MM.1S (cell line): ENCODE measurements at regions not wholly inside any gene's neighbourhood (a gene's known extent, or its start where the extent isn't known, plus 50 kb on each side); places are given as distances from the start of the nearest gene placed in this dataset.

ENCODE experiments used
- DNase-seq: peaks from one replicate; pipeline ENCODE4 v3.0.0-alpha.2; 2015
- H2AFZ ChIP-seq: fragments of 300-600 bp; sonication (generic); 2 replicates; pipeline ENCODE4 v1.6.0; 2016; ENCODE audit warnings: antibody characterized with exemption, low read length
- H3F3A ChIP-seq: fragments of 300-600 bp; sonication (generic); 2 replicates; pipeline ENCODE4 v1.6.1; 2016; ENCODE audit warnings: mild to moderate bottlenecking, antibody characterized with exemption, low read length, moderate library complexity, mixed read lengths; ENCODE audit not compliant: insufficient read depth
- H3K27ac ChIP-seq: fragments of 300-600 bp; sonication (generic); 2 replicates; pipeline ENCODE4 v1.5.1; 2016; ENCODE audit warnings: mild to moderate bottlenecking, low read length
- H3K27me3 ChIP-seq: fragments of 300-600 bp; sonication (generic); replicated peaks from 2 replicates; pipeline ENCODE4 v1.6.0; 2016; ENCODE audit warnings: low read length; ENCODE audit not compliant: insufficient read depth
- H3K36me3 ChIP-seq: fragments of 300-600 bp; sonication (generic); replicated peaks from 2 replicates; pipeline ENCODE4 v1.6.1; 2016; ENCODE audit warnings: mild to moderate bottlenecking, low read length, mixed read lengths; ENCODE audit not compliant: insufficient read depth
- H3K4me1 ChIP-seq: fragments of 300-600 bp; sonication (generic); 2 replicates; pipeline ENCODE4 v1.6.1; 2016; ENCODE audit warnings: low read length, mixed read lengths
- H3K4me2 ChIP-seq: fragments of 300-600 bp; sonication (generic); 2 replicates; pipeline ENCODE4 v1.6.0; 2016; ENCODE audit warnings: low read depth, low read length
- H3K4me3 ChIP-seq: fragments of 300-600 bp; sonication (generic); 2 replicates; pipeline ENCODE4 v1.5.1; 2016; ENCODE audit warnings: low read length, mixed read lengths
- H3K79me2 ChIP-seq: fragments of 300-600 bp; sonication (generic); 2 replicates; pipeline ENCODE4 v1.6.1; 2016; ENCODE audit warnings: mixed run types, low read length, mixed read lengths
- H3K9ac ChIP-seq: fragments of 300-600 bp; sonication (generic); 2 replicates; pipeline ENCODE4 v1.6.1; 2016; ENCODE audit warnings: low read length, mixed read lengths
- H3K9me2 ChIP-seq: fragments of 300-600 bp; sonication (generic); replicated peaks from 2 replicates; pipeline ENCODE4 v1.6.1; 2016; ENCODE audit warnings: mild to moderate bottlenecking, low read length, mixed read lengths; ENCODE audit not compliant: insufficient read depth
- H3K9me3 ChIP-seq: fragments of 300-600 bp; sonication (generic); replicated peaks from 2 replicates; pipeline ENCODE4 v1.6.1; 2016; ENCODE audit warnings: mild to moderate bottlenecking, low read length, mixed read lengths; ENCODE audit not compliant: insufficient read depth
- H4K20me1 ChIP-seq: fragments of 300-600 bp; sonication (generic); 2 replicates; pipeline ENCODE4 v1.6.1; 2016; ENCODE audit warnings: mild to moderate bottlenecking, low read length, moderate library complexity, mixed read lengths; ENCODE audit not compliant: insufficient read depth
- EZH2 ChIP-seq: fragments of 300-600 bp; sonication (generic); optimal IDR thresholded peaks from 2 replicates; pipeline ENCODE3; 2017; ENCODE audit warnings: low read depth, mild to moderate bottlenecking, antibody characterized with exemption, low read length, mixed read lengths
- EZH2phosphoT487 ChIP-seq: fragments of 300-600 bp; sonication (generic); IDR thresholded peaks from 2 replicates; pipeline ENCODE4 v1.6.1; 2018; ENCODE audit warnings: antibody characterized with exemption, low read length
- TF ChIP-seq, protein P1 (sequence below): fragments of 300-600 bp; sonication (generic); IDR thresholded peaks from 2 replicates; pipeline ENCODE4 v1.5.1; 2016; ENCODE audit warnings: antibody characterized with exemption, low read length, mixed read lengths

DNA sequence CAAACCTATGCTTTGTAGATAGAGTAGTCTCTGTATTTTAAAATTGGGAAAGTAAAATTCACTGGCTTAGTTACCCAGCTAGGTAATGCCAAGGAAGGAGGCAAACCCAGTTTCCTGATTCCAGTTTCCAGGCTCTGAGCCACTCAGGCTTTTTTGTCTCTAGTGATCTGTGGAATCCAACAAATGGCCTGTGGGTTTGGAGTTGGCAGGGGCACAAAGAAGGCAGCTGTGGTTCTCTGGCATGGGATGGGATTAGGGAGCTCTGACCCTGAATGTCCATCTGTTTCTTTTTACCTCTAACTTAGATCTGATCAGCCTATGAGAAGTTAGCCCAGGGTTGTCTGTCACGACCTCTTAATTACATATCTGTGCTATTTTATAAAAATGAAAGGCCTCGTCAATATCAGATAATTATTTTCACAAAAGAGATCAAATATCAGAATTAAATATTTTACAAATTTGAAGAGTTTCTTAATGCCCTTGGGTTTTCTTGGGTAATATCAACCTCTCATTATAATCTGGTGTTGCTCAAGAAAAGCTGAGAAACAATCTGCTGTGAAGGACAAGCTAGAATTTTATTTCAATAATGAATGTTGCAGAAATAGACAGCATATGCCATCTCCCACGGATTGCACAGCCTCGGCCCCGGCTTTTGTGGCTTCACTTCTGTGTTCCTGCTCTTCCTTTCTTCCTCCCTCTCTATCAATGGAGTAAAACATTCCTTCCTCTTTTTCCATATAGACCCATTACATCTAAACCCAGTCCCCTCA is 63.7 kb upstream of the DAZL start:
- DNase-seq, result no peak
- no peaks in the 10 kb centered on the region for H3K9me2 ChIP-seq
- no peaks in the 10 kb centered on the region for H3K9me3 ChIP-seq
- TF ChIP-seq EZH2phosphoT487 (no peak), EZH2 (no peak)
- TF ChIP-seq, protein P1, sequence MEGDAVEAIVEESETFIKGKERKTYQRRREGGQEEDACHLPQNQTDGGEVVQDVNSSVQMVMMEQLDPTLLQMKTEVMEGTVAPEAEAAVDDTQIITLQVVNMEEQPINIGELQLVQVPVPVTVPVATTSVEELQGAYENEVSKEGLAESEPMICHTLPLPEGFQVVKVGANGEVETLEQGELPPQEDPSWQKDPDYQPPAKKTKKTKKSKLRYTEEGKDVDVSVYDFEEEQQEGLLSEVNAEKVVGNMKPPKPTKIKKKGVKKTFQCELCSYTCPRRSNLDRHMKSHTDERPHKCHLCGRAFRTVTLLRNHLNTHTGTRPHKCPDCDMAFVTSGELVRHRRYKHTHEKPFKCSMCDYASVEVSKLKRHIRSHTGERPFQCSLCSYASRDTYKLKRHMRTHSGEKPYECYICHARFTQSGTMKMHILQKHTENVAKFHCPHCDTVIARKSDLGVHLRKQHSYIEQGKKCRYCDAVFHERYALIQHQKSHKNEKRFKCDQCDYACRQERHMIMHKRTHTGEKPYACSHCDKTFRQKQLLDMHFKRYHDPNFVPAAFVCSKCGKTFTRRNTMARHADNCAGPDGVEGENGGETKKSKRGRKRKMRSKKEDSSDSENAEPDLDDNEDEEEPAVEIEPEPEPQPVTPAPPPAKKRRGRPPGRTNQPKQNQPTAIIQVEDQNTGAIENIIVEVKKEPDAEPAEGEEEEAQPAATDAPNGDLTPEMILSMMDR, result no peak
- no peaks in the 10 kb centered on the region for H4K20me1 ChIP-seq
- no peaks in the 10 kb centered on the region for H3F3A ChIP-seq
- H3K36me3 ChIP-seq, result no peaks in the 10 kb centered on the region
- H3K79me2 ChIP-seq, result no peaks in the 10 kb centered on the region
- no peak overlapping the region for H3K9ac ChIP-seq
- H3K4me2 ChIP-seq, result no peak overlapping the region
- H3K27ac ChIP-seq, result no peak overlapping the region
- no peaks in the 10 kb centered on the region for H3K4me1 ChIP-seq
- no peak overlapping the region for H2AFZ ChIP-seq
- no peaks in the 10 kb centered on the region for H3K27me3 ChIP-seq
- no peak overlapping the region for H3K4me3 ChIP-seq

DNA sequence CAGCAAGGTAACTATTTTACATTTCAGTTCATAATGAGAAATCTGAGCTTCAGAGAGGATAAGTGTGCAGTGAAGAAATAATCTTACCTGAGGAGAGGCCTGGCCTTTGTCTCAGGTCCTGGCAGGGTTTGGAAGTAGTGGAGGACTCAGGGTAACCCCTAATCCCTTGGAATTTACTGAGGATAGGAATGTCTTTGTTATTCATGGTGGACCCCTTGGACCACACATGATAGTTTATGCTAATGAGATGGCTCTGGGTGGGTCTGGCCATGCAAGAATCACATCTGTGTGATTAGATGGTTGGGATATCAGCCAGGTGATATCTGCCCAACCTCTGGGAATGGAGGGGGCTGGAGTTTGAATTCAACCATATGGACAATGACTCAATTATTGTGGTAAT is 65.0 kb upstream of the DAZL start:
- H3K79me2 ChIP-seq, result no peaks in the 10 kb centered on the region
- H3K9ac ChIP-seq, result no peak overlapping the region
- no peak overlapping the region for H3K4me2 ChIP-seq
- no peak overlapping the region for H3K4me3 ChIP-seq
- H3K4me1 ChIP-seq, result no peaks in the 10 kb centered on the region
- H2AFZ ChIP-seq, result no peak overlapping the region
- no peaks in the 10 kb centered on the region for H3K9me2 ChIP-seq
- no peak for DNase-seq
- H3K27me3 ChIP-seq, result no peaks in the 10 kb centered on the region
- TF ChIP-seq EZH2 (no peak), EZH2phosphoT487 (no peak)
- TF ChIP-seq, protein P1, result no peak
- H3K27ac ChIP-seq, result no peak overlapping the region
- no peaks in the 10 kb centered on the region for H3K9me3 ChIP-seq
- no peaks in the 10 kb centered on the region for H3K36me3 ChIP-seq
- no peaks in the 10 kb centered on the region for H4K20me1 ChIP-seq
- no peaks in the 10 kb centered on the region for H3F3A ChIP-seq

DNA sequence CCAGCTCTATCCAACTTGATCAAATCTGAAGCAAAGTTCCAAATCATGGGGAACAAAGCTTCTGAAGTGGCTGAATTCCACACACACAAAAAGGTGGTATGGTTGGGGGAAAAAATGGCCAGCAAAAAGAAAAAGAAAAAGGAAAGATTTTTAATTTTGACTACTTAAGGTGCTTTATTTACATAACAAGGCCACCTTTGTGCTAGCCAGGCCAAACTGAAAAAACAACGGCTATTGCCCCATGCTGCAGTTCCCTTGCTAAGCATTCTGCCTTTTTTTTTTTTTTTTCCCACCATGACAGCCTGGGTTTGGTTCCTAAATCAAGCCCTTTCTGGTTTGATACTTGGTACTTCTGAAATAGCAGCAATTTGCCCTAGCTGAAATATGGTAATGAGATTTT is 66.5 kb upstream of the DAZL start:
- Histone ChIP-seq H4K20me1 (no peaks in the 10 kb centered on the region), H3K4me1 (no peaks in the 10 kb centered on the region), H3K4me2 (no peak overlapping the region), H3K79me2 (no peaks in the 10 kb centered on the region), H3K27ac (no peak overlapping the region), H3K36me3 (no peaks in the 10 kb centered on the region), H3F3A (no peaks in the 10 kb centered on the region), H2AFZ (no peak overlapping the region), H3K9me2 (no peaks in the 10 kb centered on the region), H3K4me3 (no peak overlapping the region), H3K9me3 (no peaks in the 10 kb centered on the region), H3K9ac (no peak overlapping the region), H3K27me3 (no peaks in the 10 kb centered on the region)
- no peak for TF ChIP-seq EZH2
- TF ChIP-seq EZH2phosphoT487, result no peak
- TF ChIP-seq, protein P1, result no peak
- DNase-seq, result no peak
